ENCODE measurements at regions not wholly inside any gene's neighbourhood (a gene's known extent, or its start where the extent isn't known, plus 50 kb on each side); places are given as distances from the start of the nearest gene placed in this dataset.

GRCh38 chr2:103012590-103012989 lies 250.8 kb downstream of the TMEM182 start:
- Histone ChIP-seq H3K27ac (no peak overlapping the region), H3K4me1 (ENCODE audit: insufficient read depth) (no peaks in the 10 kb centered on the region), H3K9me2 (replicated peaks; ENCODE audit: insufficient read depth) (no peaks in the 10 kb centered on the region), H3K4me3 (no peak overlapping the region), H3K9me3 (ENCODE audit: low read depth) (no peaks in the 10 kb centered on the region), H2AFZ (no peak overlapping the region), H3K79me2 (no peaks in the 10 kb centered on the region), H3K27me3 (no peaks in the 10 kb centered on the region), H4K20me1 (ENCODE audit: insufficient read depth, poor library complexity, severe bottlenecking) (no peaks in the 10 kb centered on the region), H3K4me2 (no peak overlapping the region), H3K36me3 (replicated peaks; ENCODE audit: insufficient read depth, low read depth) (no peaks in the 10 kb centered on the region)
- no peak for DNase-seq (ENCODE audit: low spot score)
- 91% methylated on average over 3 of the region's 3 CpGs for WGBS (ENCODE audit: low lambda C conversion rate, missing lambda C conversion rate)
- TF ChIP-seq EZH2phosphoT487 (IDR thresholded peaks at IDR 0.05; ENCODE audit: low read depth, severe bottlenecking, unreplicated experiment), result no peak
- no peak for TF ChIP-seq EZH2 (IDR thresholded peaks at IDR 0.05; ENCODE audit: borderline replicate concordance)
- TF ChIP-seq, protein P1, sequence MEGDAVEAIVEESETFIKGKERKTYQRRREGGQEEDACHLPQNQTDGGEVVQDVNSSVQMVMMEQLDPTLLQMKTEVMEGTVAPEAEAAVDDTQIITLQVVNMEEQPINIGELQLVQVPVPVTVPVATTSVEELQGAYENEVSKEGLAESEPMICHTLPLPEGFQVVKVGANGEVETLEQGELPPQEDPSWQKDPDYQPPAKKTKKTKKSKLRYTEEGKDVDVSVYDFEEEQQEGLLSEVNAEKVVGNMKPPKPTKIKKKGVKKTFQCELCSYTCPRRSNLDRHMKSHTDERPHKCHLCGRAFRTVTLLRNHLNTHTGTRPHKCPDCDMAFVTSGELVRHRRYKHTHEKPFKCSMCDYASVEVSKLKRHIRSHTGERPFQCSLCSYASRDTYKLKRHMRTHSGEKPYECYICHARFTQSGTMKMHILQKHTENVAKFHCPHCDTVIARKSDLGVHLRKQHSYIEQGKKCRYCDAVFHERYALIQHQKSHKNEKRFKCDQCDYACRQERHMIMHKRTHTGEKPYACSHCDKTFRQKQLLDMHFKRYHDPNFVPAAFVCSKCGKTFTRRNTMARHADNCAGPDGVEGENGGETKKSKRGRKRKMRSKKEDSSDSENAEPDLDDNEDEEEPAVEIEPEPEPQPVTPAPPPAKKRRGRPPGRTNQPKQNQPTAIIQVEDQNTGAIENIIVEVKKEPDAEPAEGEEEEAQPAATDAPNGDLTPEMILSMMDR (IDR thresholded peaks at IDR 0.05; ENCODE audit: poor library complexity), result no peak

DNA sequence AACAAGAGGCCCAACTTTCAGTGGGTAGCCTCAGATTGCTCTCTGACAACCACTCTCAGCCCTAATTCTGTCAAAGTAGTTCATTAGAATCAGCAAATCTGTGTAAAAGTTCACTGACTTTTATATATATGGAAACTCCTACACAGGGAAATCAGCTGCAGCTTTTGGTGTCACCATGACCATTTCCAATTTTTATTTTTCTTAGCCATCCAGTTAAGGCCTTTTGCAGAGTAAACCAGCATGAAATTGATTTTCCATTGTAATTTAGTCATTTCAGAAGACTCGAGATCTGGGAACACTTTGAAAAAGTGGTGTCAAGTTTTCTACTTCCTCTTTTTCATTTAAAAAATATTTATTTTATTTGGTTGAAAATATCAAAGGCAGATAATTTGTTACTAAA lies 263.2 kb downstream of the TMEM182 start:
- Histone ChIP-seq H3K4me3 (no peak overlapping the region), H3K9me3 (ENCODE audit: low read depth) (no peaks in the 10 kb centered on the region), H2AFZ (no peak overlapping the region), H3K79me2 (no peaks in the 10 kb centered on the region), H3K9me2 (replicated peaks; ENCODE audit: insufficient read depth) (no peaks in the 10 kb centered on the region), H4K20me1 (ENCODE audit: insufficient read depth, poor library complexity, severe bottlenecking) (no peaks in the 10 kb centered on the region), H3K4me1 (ENCODE audit: insufficient read depth) (no peaks in the 10 kb centered on the region), H3K27me3 (no peaks in the 10 kb centered on the region), H3K36me3 (replicated peaks; ENCODE audit: insufficient read depth, low read depth) (no peaks in the 10 kb centered on the region), H3K4me2 (no peak overlapping the region), H3K27ac (no peak overlapping the region)
- DNase-seq (ENCODE audit: low spot score), result no peak
- TF ChIP-seq, protein P1 (IDR thresholded peaks at IDR 0.05; ENCODE audit: poor library complexity), result no peak
- TF ChIP-seq EZH2phosphoT487 (IDR thresholded peaks at IDR 0.05; ENCODE audit: low read depth, severe bottlenecking, unreplicated experiment) (no peak), EZH2 (IDR thresholded peaks at IDR 0.05; ENCODE audit: borderline replicate concordance) (no peak)
- WGBS (ENCODE audit: low lambda C conversion rate, missing lambda C conversion rate), result 74% methylated on average over 1 of the region's 1 CpG

DNA sequence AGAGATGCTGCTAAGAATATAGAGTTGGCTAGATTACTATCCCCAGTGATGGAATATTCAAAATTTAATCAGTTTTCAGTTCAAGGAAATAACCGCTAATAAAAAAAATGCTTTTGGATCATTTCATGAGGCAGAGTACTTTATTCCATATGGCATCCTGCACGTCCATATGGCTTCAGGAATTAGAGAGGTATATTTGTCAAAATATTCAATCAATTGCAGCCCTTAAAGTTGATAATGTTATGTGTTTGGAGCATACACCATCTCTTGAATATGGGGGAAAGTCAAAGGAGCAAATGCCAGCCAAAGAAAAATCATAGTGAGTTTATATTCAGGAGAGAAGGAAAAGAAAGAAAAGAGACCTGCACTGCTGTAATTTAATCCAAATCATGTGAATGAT lies 266.4 kb downstream of the TMEM182 start:
- TF ChIP-seq, protein P1 (IDR thresholded peaks at IDR 0.05; ENCODE audit: poor library complexity), result no peak
- TF ChIP-seq EZH2 (IDR thresholded peaks at IDR 0.05; ENCODE audit: borderline replicate concordance) (no peak), EZH2phosphoT487 (IDR thresholded peaks at IDR 0.05; ENCODE audit: low read depth, severe bottlenecking, unreplicated experiment) (no peak)
- Histone ChIP-seq H3K27ac (no peak overlapping the region), H3K4me2 (no peak overlapping the region), H3K27me3 (no peaks in the 10 kb centered on the region), H3K4me1 (ENCODE audit: insufficient read depth) (no peaks in the 10 kb centered on the region), H4K20me1 (ENCODE audit: insufficient read depth, poor library complexity, severe bottlenecking) (no peaks in the 10 kb centered on the region), H3K9me2 (replicated peaks; ENCODE audit: insufficient read depth) (no peaks in the 10 kb centered on the region), H3K36me3 (replicated peaks; ENCODE audit: insufficient read depth, low read depth) (no peaks in the 10 kb centered on the region), H3K4me3 (no peak overlapping the region), H3K79me2 (no peaks in the 10 kb centered on the region), H2AFZ (no peak overlapping the region), H3K9me3 (ENCODE audit: low read depth) (no peaks in the 10 kb centered on the region)
- WGBS (ENCODE audit: low lambda C conversion rate, missing lambda C conversion rate), result 78% methylated on average over 2 of the region's 2 CpGs
- no peak for DNase-seq (ENCODE audit: low spot score)
